Adrenal gland (tissue), 5 donors: ENCODE measurements at regions not wholly inside any gene's neighbourhood (a gene's known extent, or its start where the extent isn't known, plus 50 kb on each side); places are given as distances from the start of the nearest gene placed in this dataset.

Source experiments
- POLR2A ChIP-seq, 2 donors: fragments of 450-650 bp; IDR thresholded peaks; one replicate each; pipeline ENCODE4 v1.6.1; 2017; ENCODE audit warnings: antibody characterized with exemption in 2 of 2, mild to moderate bottlenecking in 2 of 2, moderate library complexity in 1 of 2
- TF ChIP-seq, protein P1 (sequence below), 6 experiments: fragments of 450-650 bp in 4 of 6; fragments of 200-600 bp in 2 of 6; sonication (generic) in 1 of 6; IDR thresholded peaks; 1 replicate in 5 of 6; 2 replicates in 1 of 6; pipeline versions ENCODE4 v1.5.1 to v1.8.0; 2016 to 2021; ENCODE audit warnings: antibody characterized with exemption in 6 of 6, mild to moderate bottlenecking in 2 of 6, moderate library complexity in 1 of 6
- donor health status: DM: no; HTN: no; CAD: no.

DNA sequence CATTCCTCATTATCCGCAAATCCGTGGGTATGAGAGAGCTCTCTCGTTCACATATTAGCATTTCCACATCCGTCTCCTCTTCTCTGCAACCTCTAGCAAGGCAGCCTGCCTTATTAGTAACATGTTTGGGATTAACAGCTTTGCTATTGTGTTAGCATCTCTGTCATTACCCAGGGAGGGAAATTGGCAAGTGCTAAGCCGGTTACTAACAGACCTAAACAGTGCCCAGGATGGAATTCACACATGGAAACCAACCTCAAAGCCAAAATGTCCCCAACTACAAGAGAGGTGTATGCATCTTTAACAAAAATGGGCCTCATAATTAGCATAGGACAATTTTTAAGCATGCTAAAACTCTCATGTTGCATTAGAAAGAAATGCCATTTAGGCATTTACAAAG is 309.0 kb upstream of the MEIS1 start:
- TF ChIP-seq POLR2A (IDR thresholded peaks at IDR 0.05), result no peak
- TF ChIP-seq, protein P1, sequence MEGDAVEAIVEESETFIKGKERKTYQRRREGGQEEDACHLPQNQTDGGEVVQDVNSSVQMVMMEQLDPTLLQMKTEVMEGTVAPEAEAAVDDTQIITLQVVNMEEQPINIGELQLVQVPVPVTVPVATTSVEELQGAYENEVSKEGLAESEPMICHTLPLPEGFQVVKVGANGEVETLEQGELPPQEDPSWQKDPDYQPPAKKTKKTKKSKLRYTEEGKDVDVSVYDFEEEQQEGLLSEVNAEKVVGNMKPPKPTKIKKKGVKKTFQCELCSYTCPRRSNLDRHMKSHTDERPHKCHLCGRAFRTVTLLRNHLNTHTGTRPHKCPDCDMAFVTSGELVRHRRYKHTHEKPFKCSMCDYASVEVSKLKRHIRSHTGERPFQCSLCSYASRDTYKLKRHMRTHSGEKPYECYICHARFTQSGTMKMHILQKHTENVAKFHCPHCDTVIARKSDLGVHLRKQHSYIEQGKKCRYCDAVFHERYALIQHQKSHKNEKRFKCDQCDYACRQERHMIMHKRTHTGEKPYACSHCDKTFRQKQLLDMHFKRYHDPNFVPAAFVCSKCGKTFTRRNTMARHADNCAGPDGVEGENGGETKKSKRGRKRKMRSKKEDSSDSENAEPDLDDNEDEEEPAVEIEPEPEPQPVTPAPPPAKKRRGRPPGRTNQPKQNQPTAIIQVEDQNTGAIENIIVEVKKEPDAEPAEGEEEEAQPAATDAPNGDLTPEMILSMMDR (IDR thresholded peaks at IDR 0.05), result no peak
